Activated CD4-positive, CD25-positive, alpha-beta regulatory T cell treated with anti-CD3 and anti-CD28 coated beads, Interleukin-2, amount 50 U/mL, for 24 hours (primary cell): ENCODE measurements at regions not wholly inside any gene's neighbourhood (a gene's known extent, or its start where the extent isn't known, plus 50 kb on each side); places are given as distances from the start of the nearest gene placed in this dataset.

Source experiments
- ATAC-seq, 2 donors: fragments of 150-1000 bp; cut with Tn5 transposase; one replicate each; pipeline ENCODE4 v1.10.0; 2021; ENCODE audit warnings: mild to moderate bottlenecking in 1 of 2, moderate library complexity in 1 of 2

DNA sequence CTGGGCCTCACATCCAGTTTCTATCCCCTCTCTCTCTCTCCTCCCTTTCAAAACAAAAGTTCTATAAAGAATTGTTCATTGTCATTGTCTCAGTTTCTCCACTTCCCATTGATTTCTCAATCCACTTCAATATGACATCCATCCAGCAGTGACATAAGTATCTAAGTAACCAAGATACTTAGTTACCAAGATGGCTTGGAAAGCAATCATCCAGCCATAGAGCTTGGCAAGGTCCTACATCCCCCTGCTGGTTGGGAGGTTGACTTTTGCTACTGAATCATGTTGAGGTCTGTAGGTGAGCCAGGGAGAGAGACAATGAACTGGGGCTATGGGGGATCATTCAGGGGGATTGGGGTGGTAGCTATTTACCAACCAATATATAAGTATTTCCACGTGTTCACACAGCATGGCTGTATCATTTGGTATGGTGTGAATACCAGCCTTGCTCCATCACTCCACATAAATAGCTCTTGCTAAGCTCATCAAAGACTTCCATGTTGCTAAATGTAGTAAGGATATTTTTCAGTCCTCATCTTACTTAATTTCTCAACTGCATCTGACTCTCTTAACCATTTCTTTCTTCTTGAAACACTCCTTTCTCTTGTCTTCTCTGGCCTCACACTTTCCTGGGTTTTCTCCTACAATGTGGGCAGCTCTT lies 58.8 kb upstream of the NTRK3 start:
- no peak for ATAC-seq

DNA sequence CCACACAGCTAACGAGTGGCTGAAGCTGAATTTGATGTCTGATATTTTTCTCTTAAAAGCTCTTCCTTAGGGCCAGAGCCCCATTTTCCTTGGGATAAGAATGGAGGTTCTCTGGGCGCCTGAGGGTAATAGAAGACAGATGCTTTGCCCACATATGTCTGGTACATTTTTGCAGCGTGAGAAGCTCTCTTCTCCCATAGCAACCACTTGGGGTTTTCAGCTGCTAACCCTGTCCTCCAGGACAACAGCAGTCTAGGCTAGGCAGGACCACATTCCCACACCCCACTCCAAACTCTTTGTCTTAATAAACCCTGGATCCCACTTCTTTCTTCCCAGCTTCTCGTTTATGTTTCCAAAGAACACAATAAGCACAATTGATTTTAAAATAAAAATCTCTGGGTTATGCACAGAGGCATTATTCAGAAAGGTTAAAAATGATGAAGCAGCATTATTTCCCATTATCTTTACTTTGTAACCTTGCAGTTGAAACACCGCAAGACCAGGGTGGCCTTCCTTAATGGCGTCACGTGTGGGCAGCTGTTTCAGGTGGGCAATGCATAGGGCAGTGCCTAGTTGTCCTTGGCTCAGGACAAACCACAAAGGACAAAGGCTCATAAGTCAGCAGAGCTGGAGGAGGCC lies 56.5 kb upstream of the NTRK3 start:
- no peak for ATAC-seq

DNA sequence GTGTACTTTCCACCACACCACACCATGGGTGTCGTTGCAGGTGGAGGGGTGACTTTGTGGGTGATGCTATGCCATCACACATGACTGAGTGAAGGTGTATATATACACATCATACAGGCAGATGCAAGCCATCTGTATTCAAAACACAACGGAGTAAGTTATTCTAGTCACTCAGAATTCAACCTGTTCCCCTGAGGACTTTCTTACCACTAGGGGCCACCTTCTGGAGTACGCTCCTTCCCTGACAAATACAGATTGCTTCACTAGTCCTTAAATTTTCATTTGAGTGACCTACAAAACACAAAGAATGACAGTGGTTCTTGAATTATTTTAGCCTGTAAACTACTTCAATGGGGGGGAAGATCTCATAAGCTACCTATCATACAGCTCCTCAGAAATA lies 52.8 kb upstream of the NTRK3 start:
- ATAC-seq, result no peak

DNA sequence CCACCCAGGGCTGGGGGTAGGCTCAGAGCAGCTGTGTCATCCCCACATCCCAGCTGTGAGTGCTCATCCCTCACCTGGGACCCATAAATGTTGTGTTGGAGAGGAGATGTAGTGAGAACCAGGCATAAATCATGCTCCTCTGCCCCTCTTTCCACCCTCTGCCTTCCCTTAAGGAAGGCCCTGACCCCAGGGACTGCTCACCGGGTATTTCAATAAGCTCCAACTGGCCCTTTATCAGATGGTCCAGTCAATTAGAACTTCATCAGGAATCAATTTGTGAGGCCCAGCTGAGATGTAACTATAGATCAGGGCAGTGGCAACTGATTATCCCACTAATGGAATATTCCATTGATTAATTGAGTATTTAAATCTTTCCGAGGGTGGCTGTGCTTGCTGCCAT lies 50.8 kb upstream of the NTRK3 start:
- ATAC-seq, result no peak
